ENCODE measurements at regions not wholly inside any gene's neighbourhood (a gene's known extent, or its start where the extent isn't known, plus 50 kb on each side); places are given as distances from the start of the nearest gene placed in this dataset.

- Histone ChIP-seq H2AFZ (ENCODE audit: low read length) (no peak overlapping the region), H3F3A (ENCODE audit: insufficient read depth, low read length) (no peaks in the 10 kb centered on the region), H3K9me2 (ENCODE audit: low read depth, low read length) (no peaks in the 10 kb centered on the region), H3K4me3 (ENCODE audit: low read depth, low read length, poor library complexity, severe bottlenecking) (no peak overlapping the region), H4K20me1 (ENCODE audit: insufficient read depth, low read length) (no peaks in the 10 kb centered on the region), H3K4me1 (ENCODE audit: insufficient read depth, low read length, severe bottlenecking) (no peaks in the 10 kb centered on the region), H3K27me3 (ENCODE audit: insufficient read depth, low read length) (no peaks in the 10 kb centered on the region), H3K9ac (ENCODE audit: low read length) (no peak overlapping the region), H3K36me3 (ENCODE audit: insufficient read depth, low read length) (no peaks in the 10 kb centered on the region), H3K4me2 (ENCODE audit: low read length) (no peak overlapping the region), H3K79me2 (ENCODE audit: insufficient read depth, low read length) (no peaks in the 10 kb centered on the region), H3K27ac (ENCODE audit: low read depth, low read length, poor library complexity, severe bottlenecking) (no peak overlapping the region), H3K9me3 (ENCODE audit: low read length) (no peaks in the 10 kb centered on the region)
- TF ChIP-seq, protein P1, sequence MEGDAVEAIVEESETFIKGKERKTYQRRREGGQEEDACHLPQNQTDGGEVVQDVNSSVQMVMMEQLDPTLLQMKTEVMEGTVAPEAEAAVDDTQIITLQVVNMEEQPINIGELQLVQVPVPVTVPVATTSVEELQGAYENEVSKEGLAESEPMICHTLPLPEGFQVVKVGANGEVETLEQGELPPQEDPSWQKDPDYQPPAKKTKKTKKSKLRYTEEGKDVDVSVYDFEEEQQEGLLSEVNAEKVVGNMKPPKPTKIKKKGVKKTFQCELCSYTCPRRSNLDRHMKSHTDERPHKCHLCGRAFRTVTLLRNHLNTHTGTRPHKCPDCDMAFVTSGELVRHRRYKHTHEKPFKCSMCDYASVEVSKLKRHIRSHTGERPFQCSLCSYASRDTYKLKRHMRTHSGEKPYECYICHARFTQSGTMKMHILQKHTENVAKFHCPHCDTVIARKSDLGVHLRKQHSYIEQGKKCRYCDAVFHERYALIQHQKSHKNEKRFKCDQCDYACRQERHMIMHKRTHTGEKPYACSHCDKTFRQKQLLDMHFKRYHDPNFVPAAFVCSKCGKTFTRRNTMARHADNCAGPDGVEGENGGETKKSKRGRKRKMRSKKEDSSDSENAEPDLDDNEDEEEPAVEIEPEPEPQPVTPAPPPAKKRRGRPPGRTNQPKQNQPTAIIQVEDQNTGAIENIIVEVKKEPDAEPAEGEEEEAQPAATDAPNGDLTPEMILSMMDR (IDR thresholded peaks at IDR 0.05; ENCODE audit: low read length): peak; percentile 76
- no peak for TF ChIP-seq EZH2 (IDR thresholded peaks at IDR 0.05; ENCODE audit: borderline replicate concordance, low read length)
These were observed 79.4 kb upstream of the ASB18 start for GRCh38 chr2:236343400-236344161.

- H3K36me3 ChIP-seq (ENCODE audit: insufficient read depth, low read length): no peaks in the 10 kb centered on the region
- TF ChIP-seq, protein P1 (IDR thresholded peaks at IDR 0.05; ENCODE audit: low read length): no peak
- TF ChIP-seq EZH2 (IDR thresholded peaks at IDR 0.05; ENCODE audit: borderline replicate concordance, low read length): no peak
These were observed 80.2 kb upstream of the ASB18 start for GRCh38 chr2:236344446-236344845.

GRCh38 chr2:236345081-236345714 lies 81.0 kb upstream of the ASB18 start:
- no peak overlapping the region for H3K4me2 ChIP-seq (ENCODE audit: low read length)

More at GRCh38 chr2:236344446-236344845, 80.2 kb upstream of the ASB18 start:
- H3F3A ChIP-seq (ENCODE audit: insufficient read depth, low read length): no peaks in the 10 kb centered on the region
- H3K4me1 ChIP-seq (ENCODE audit: insufficient read depth, low read length, severe bottlenecking): no peaks in the 10 kb centered on the region
- H3K9me2 ChIP-seq (ENCODE audit: low read depth, low read length): no peaks in the 10 kb centered on the region
- no peak overlapping the region for H3K27ac ChIP-seq (ENCODE audit: low read depth, low read length, poor library complexity, severe bottlenecking)
- H4K20me1 ChIP-seq (ENCODE audit: insufficient read depth, low read length): no peaks in the 10 kb centered on the region
- no peaks in the 10 kb centered on the region for H3K79me2 ChIP-seq (ENCODE audit: insufficient read depth, low read length)
- no peak overlapping the region for H3K4me3 ChIP-seq (ENCODE audit: low read depth, low read length, poor library complexity, severe bottlenecking)
- H3K9me3 ChIP-seq (ENCODE audit: low read length): no peaks in the 10 kb centered on the region
- H2AFZ ChIP-seq (ENCODE audit: low read length): no peak overlapping the region
- no peak overlapping the region for H3K9ac ChIP-seq (ENCODE audit: low read length)
- no peak overlapping the region for H3K4me2 ChIP-seq (ENCODE audit: low read length)
- H3K27me3 ChIP-seq (ENCODE audit: insufficient read depth, low read length): no peaks in the 10 kb centered on the region

More at GRCh38 chr2:236345081-236345714, 81.0 kb upstream of the ASB18 start:
- Histone ChIP-seq H3K27ac (ENCODE audit: low read depth, low read length, poor library complexity, severe bottlenecking) (no peak overlapping the region), H3K79me2 (ENCODE audit: insufficient read depth, low read length) (no peaks in the 10 kb centered on the region), H4K20me1 (ENCODE audit: insufficient read depth, low read length) (no peaks in the 10 kb centered on the region), H3K9ac (ENCODE audit: low read length) (no peak overlapping the region), H3K27me3 (ENCODE audit: insufficient read depth, low read length) (no peaks in the 10 kb centered on the region), H3K36me3 (ENCODE audit: insufficient read depth, low read length) (no peaks in the 10 kb centered on the region), H3F3A (ENCODE audit: insufficient read depth, low read length) (no peaks in the 10 kb centered on the region), H3K9me3 (ENCODE audit: low read length) (no peaks in the 10 kb centered on the region), H2AFZ (ENCODE audit: low read length) (no peak overlapping the region), H3K4me3 (ENCODE audit: low read depth, low read length, poor library complexity, severe bottlenecking) (no peak overlapping the region), H3K4me1 (ENCODE audit: insufficient read depth, low read length, severe bottlenecking) (no peaks in the 10 kb centered on the region), H3K9me2 (ENCODE audit: low read depth, low read length) (no peaks in the 10 kb centered on the region)
- no peak for TF ChIP-seq EZH2 (IDR thresholded peaks at IDR 0.05; ENCODE audit: borderline replicate concordance, low read length)
- TF ChIP-seq, protein P1 (IDR thresholded peaks at IDR 0.05; ENCODE audit: low read length): no peak

Measured in OCI-LY1 (cell line).